ENCODE measurements at regions not wholly inside any gene's neighbourhood (a gene's known extent, or its start where the extent isn't known, plus 50 kb on each side); places are given as distances from the start of the nearest gene placed in this dataset.

GRCh38 chr2:150097901-150098531 lies 389.5 kb downstream of the RND3 start:
- Mint-ChIP-seq H3K9me3 (peaks cover 2% of the 10 kb centered on the region), H3K4me1 (peaks cover 7% of the 10 kb centered on the region), H3K27ac (ENCODE audit: unreplicated experiment) (peak overlapping the region; percentile 27), H3K36me3 (ENCODE audit: low read depth) (no peaks in the 10 kb centered on the region), H3K27me3 (ENCODE audit: low read depth) (no peaks in the 10 kb centered on the region), H3K4me3 (no peak overlapping the region)
- DNase-seq (ENCODE audit: low read depth, low spot score): no peak
- no peak for TF ChIP-seq CTCF (conservative IDR thresholded peaks at IDR 0.05)

- no peak for TF ChIP-seq CTCF (conservative IDR thresholded peaks at IDR 0.05)
- Mint-ChIP-seq H3K27me3 (ENCODE audit: low read depth) (no peaks in the 10 kb centered on the region), H3K4me3 (no peak overlapping the region), H3K9me3 (peaks cover 2% of the 10 kb centered on the region), H3K4me1 (peaks cover 10% of the 10 kb centered on the region), H3K36me3 (ENCODE audit: low read depth) (no peaks in the 10 kb centered on the region), H3K27ac (ENCODE audit: unreplicated experiment) (no peak overlapping the region)
- DNase-seq (ENCODE audit: low read depth, low spot score): no peak
These were observed 390.1 kb downstream of the RND3 start for GRCh38 chr2:150097402-150097801.

- no peak for TF ChIP-seq CTCF (conservative IDR thresholded peaks at IDR 0.05)
- peaks cover 19% of the 10 kb centered on the region for H3K4me1 Mint-ChIP-seq
- H3K9me3 Mint-ChIP-seq: no peaks in the 10 kb centered on the region
- no peak for DNase-seq (ENCODE audit: low read depth, low spot score)
- no peaks in the 10 kb centered on the region for H3K27me3 Mint-ChIP-seq (ENCODE audit: low read depth)
- no peak overlapping the region for H3K4me3 Mint-ChIP-seq
- peak overlapping the region; percentile 37 for H3K27ac Mint-ChIP-seq (ENCODE audit: unreplicated experiment)
- no peaks in the 10 kb centered on the region for H3K36me3 Mint-ChIP-seq (ENCODE audit: low read depth)
These were observed 391.9 kb downstream of the RND3 start for GRCh38 chr2:150095361-150096095.

GRCh38 chr2:150091846-150092245 lies 395.6 kb downstream of the RND3 start:
- peaks cover 15% of the 10 kb centered on the region for H3K4me1 Mint-ChIP-seq
- H3K27ac Mint-ChIP-seq (ENCODE audit: unreplicated experiment): peak overlapping the region; percentile 2
- DNase-seq (ENCODE audit: low read depth, low spot score): no peak
- no peak for TF ChIP-seq CTCF (conservative IDR thresholded peaks at IDR 0.05)
- no peak overlapping the region for H3K4me3 Mint-ChIP-seq
- no peaks in the 10 kb centered on the region for H3K36me3 Mint-ChIP-seq (ENCODE audit: low read depth)
- no peaks in the 10 kb centered on the region for H3K9me3 Mint-ChIP-seq
- H3K27me3 Mint-ChIP-seq (ENCODE audit: low read depth): no peaks in the 10 kb centered on the region

GRCh38 chr2:150090031-150090430 lies 397.4 kb downstream of the RND3 start:
- H3K9me3 Mint-ChIP-seq: no peaks in the 10 kb centered on the region
- H3K27ac Mint-ChIP-seq (ENCODE audit: unreplicated experiment): no peak overlapping the region
- no peak for DNase-seq (ENCODE audit: low read depth, low spot score)
- no peaks in the 10 kb centered on the region for H3K27me3 Mint-ChIP-seq (ENCODE audit: low read depth)
- peaks cover 15% of the 10 kb centered on the region for H3K4me1 Mint-ChIP-seq
- peaks cover 2% of the 10 kb centered on the region for H3K36me3 Mint-ChIP-seq (ENCODE audit: low read depth)
- no peak for TF ChIP-seq CTCF (conservative IDR thresholded peaks at IDR 0.05)
- no peak overlapping the region for H3K4me3 Mint-ChIP-seq
